ENCODE measurements at regions not wholly inside any gene's neighbourhood (a gene's known extent, or its start where the extent isn't known, plus 50 kb on each side); places are given as distances from the start of the nearest gene placed in this dataset.

DNA sequence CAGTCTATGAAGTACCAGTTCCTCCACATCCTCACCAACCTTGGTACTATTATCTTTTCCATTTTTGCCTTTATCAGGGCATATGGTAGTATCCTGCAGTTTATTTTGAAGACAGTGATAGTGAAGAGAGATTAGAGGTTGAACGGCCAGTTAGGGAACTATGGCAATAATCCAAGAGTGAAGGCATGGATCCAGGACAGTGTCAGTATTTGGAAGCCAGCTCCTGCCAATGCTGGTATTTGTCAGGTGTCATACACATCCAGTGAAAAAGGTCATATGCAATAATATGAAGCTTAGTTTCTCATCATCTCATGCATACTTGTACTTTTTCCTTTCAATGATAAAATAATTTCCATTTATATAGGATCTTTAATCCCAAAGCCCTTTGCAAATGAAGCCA, 56.8 kb upstream of the KCNMB2 start:
- no peaks in the 10 kb centered on the region for H3K27me3 ChIP-seq
- TF ChIP-seq, protein P1, sequence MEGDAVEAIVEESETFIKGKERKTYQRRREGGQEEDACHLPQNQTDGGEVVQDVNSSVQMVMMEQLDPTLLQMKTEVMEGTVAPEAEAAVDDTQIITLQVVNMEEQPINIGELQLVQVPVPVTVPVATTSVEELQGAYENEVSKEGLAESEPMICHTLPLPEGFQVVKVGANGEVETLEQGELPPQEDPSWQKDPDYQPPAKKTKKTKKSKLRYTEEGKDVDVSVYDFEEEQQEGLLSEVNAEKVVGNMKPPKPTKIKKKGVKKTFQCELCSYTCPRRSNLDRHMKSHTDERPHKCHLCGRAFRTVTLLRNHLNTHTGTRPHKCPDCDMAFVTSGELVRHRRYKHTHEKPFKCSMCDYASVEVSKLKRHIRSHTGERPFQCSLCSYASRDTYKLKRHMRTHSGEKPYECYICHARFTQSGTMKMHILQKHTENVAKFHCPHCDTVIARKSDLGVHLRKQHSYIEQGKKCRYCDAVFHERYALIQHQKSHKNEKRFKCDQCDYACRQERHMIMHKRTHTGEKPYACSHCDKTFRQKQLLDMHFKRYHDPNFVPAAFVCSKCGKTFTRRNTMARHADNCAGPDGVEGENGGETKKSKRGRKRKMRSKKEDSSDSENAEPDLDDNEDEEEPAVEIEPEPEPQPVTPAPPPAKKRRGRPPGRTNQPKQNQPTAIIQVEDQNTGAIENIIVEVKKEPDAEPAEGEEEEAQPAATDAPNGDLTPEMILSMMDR (IDR thresholded peaks at IDR 0.05): no peak
- H3K27ac ChIP-seq: no peak overlapping the region

DNA sequence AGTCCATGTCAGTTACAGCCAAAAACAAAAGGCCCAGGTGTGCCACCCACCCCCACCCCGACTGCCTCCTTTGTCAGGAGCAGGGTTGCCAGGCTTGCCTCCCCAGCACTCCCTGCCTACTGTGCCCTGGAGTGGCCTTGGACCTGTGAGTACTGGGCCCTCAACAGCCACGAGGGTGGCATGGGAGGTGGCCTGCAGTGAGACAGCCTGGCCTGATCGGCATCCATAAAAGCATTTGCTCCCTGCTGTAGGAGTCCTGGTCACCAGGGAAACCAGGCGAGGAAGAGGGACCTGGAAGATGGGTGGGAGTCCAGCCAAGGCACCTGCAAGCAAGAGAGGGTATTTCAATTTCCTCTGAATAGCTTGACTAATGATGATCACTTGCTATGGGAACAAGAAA, 56.4 kb upstream of the KCNMB2 start:
- TF ChIP-seq, protein P1 (IDR thresholded peaks at IDR 0.05): no peak
- no peaks in the 10 kb centered on the region for H3K9me3 ChIP-seq
- no peak overlapping the region for H3K27ac ChIP-seq
- H3K4me1 ChIP-seq: peaks cover 0 to 5% of the 10 kb centered on the region in 2 donors
- no peaks in the 10 kb centered on the region for H3K27me3 ChIP-seq
- no peak for DNase-seq (ENCODE audit: low spot score)
- H3K36me3 ChIP-seq: no peaks in the 10 kb centered on the region
- H3K4me3 ChIP-seq: no peak overlapping the region

More for the DNA sequence above, 56.8 kb upstream of the KCNMB2 start:
- Histone ChIP-seq H3K9me3 (no peaks in the 10 kb centered on the region), H3K4me1 (peaks cover 0 to 5% of the 10 kb centered on the region in 2 donors), H3K36me3 (no peaks in the 10 kb centered on the region), H3K4me3 (no peak overlapping the region)
- no peak for DNase-seq (ENCODE audit: low spot score)

DNA sequence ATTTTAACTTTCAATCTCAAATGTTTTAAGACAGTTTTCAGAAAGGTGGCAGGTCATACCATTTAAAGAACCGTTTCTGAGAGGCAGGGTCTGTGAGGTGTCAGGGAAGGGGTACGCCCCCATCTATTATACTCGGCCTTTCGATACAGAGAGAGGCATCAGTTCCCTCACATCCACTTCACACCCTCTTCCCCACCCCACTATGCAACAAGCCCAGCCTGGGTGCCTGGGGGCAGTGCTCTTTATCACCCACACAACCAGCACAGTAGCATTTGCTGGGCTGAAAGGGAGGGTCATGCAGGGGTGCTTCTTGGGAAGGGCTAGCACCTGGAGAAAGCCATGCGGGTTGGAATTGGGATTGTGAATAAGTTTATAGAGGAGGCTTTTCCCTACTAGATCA, 56.0 kb upstream of the KCNMB2 start:
- H3K4me1 ChIP-seq: peaks cover 0 to 5% of the 10 kb centered on the region in 2 donors
- no peaks in the 10 kb centered on the region for H3K27me3 ChIP-seq
- H3K36me3 ChIP-seq: no peaks in the 10 kb centered on the region
- no peak overlapping the region for H3K4me3 ChIP-seq
- TF ChIP-seq, protein P1 (IDR thresholded peaks at IDR 0.05): no peak
- no peak overlapping the region for H3K27ac ChIP-seq
- no peak for DNase-seq (ENCODE audit: low spot score)
- no peaks in the 10 kb centered on the region for H3K9me3 ChIP-seq

DNA sequence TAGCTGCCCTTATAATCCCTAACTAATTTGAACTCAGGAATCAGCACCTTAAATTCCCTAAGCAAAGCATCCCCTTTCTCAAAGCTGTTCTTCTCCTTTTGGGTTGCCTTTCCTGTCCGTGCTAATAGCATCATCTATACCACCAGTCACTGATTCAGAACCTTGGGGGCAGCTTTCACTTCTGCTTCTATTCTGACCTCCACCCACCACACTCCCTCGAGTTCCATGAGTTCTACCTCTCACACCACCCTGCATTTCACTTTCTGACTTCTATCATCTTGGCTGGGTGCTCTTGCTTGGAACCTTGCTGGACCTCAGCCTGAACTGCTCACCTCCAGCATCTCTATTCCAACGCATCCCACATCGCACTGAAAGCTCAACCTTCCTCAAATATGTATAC, 55.4 kb upstream of the KCNMB2 start:
- no peaks in the 10 kb centered on the region for H3K9me3 ChIP-seq
- no peak overlapping the region for H3K27ac ChIP-seq
- H3K4me3 ChIP-seq: no peak overlapping the region
- no peaks in the 10 kb centered on the region for H3K36me3 ChIP-seq
- DNase-seq (ENCODE audit: low spot score): no peak
- TF ChIP-seq, protein P1 (IDR thresholded peaks at IDR 0.05): no peak
- no peaks in the 10 kb centered on the region for H3K27me3 ChIP-seq
- H3K4me1 ChIP-seq: peaks cover 0 to 5% of the 10 kb centered on the region in 2 donors

DNA sequence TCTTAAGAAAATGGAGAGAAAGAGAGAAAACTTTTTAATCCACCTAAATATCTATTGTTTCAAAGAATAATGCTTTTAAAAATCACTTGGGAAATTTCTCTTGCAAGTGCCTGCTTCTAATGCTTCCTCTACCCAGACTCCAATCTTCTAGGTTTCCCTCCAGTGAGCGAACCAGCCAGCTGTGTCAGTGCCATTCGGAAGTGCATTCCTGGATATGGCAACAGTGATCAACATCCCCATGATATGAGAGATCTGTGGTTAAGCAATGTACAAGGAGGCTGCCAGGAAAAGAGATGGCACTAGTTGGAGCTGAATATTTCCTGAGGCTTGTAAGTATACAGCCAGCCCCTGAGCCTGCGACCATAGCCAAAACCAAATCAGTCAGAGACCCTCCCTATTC, 53.3 kb upstream of the KCNMB2 start:
- no peak overlapping the region for H3K27ac ChIP-seq

DNA sequence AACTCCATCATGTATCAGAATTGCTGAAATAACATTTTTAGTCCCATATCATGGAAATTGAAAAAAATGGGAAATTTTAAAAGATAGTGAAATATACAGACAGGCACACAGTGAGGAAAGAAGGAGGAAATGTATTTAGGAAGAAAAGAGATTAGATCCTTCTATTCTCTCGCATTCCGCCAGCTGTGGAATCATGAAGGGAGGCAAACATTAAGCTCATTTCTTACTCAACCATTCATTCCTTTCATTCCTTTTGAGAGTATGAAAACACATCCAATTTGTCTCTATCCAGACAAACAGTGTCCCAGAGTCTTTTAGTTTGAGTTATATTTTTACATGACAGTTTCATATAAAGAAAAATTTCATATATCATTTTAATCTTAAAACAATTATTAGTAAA, 52.5 kb upstream of the KCNMB2 start:
- TF ChIP-seq, protein P1 (IDR thresholded peaks at IDR 0.05): no peak
- DNase-seq (ENCODE audit: low spot score): no peak
- no peak overlapping the region for H3K4me3 ChIP-seq

More for the DNA sequence above, 53.3 kb upstream of the KCNMB2 start:
- no peak overlapping the region for H3K4me3 ChIP-seq
- no peaks in the 10 kb centered on the region for H3K9me3 ChIP-seq
- no peaks in the 10 kb centered on the region for H3K27me3 ChIP-seq
- peaks cover 0 to 5% of the 10 kb centered on the region in 2 donors for H3K4me1 ChIP-seq
- H3K36me3 ChIP-seq: no peaks in the 10 kb centered on the region
- TF ChIP-seq, protein P1 (IDR thresholded peaks at IDR 0.05): no peak
- no peak for DNase-seq (ENCODE audit: low spot score)

More for the DNA sequence above, 52.5 kb upstream of the KCNMB2 start:
- Histone ChIP-seq H3K27ac (no peak overlapping the region), H3K36me3 (no peaks in the 10 kb centered on the region), H3K9me3 (no peaks in the 10 kb centered on the region), H3K4me1 (peaks cover 0 to 5% of the 10 kb centered on the region in 2 donors), H3K27me3 (no peaks in the 10 kb centered on the region)
